ENCODE measurements at regions not wholly inside any gene's neighbourhood (a gene's known extent, or its start where the extent isn't known, plus 50 kb on each side); places are given as distances from the start of the nearest gene placed in this dataset.

- Mint-ChIP-seq H3K27ac (no peak overlapping the region), H3K36me3 (no peaks in the 10 kb centered on the region), H3K4me3 (no peak overlapping the region), H3K9me3 (no peaks in the 10 kb centered on the region), H3K4me1 (no peaks in the 10 kb centered on the region)
- ATAC-seq (no peak), DNase-seq (ENCODE audit: low spot score in 2 of 2) (no peak)
These were observed 196.9 kb upstream of the ANK2 start for GRCh38 chr4:112852601-112853000.

DNA sequence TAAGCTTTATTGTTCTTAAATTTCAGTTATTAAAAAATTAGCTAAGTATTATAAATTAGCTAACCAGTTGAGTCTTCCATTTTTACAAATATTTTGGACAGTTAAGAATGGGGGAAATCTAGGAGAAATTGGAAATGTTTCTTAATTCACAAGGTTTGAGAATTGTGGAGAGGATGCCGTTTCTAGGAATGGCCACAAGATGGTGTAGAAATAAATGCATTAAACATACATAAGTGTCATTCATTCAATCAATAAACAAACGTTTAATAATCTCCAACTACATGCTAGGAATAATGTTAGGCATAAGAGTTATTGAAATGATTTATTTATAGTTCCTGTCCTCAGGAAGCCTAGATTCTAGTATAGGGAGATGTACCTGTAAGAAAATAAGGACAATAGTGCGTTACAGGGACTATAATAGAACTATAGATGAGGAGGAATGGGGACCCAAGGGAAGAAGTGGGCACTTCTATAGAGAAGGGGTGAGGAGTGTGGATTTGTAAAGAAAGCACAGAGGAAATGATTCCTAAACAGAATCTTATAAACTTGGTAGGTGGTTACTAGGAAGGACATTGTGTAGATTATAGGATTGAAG is 195.7 kb upstream of the ANK2 start:
- H3K36me3 Mint-ChIP-seq = no peaks in the 10 kb centered on the region
- no peak overlapping the region for H3K4me3 Mint-ChIP-seq
- H3K27ac Mint-ChIP-seq = no peak overlapping the region
- no peaks in the 10 kb centered on the region for H3K9me3 Mint-ChIP-seq
- ATAC-seq = no peak
- no peaks in the 10 kb centered on the region for H3K4me1 Mint-ChIP-seq
- no peak for DNase-seq (ENCODE audit: low spot score in 2 of 2)

- Mint-ChIP-seq H3K4me3 (no peak overlapping the region), H3K27ac (no peak overlapping the region), H3K9me3 (no peaks in the 10 kb centered on the region), H3K36me3 (no peaks in the 10 kb centered on the region), H3K4me1 (no peaks in the 10 kb centered on the region)
- no peak for DNase-seq (ENCODE audit: low spot score in 2 of 2)
- no peak for ATAC-seq
These were observed 195.0 kb upstream of the ANK2 start for GRCh38 chr4:112854420-112854819.

DNA sequence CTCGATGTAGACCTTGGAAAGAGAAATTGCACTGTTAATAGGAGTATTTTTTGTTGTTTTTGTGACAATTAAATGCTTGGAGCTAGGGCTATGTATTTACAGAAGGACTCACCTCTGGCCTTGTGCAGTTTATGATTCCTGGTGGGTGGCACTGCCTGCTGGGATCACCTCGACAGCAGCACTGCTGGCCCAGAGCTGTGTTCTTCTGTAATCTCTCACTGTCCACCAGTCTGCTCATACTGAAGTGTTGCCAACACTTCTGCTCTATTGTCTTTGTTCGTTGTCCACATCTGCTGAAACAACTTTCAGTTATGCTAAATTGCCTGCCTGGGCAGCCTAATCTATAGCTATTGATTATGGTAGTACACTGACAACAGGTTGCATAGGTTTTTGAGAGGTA is 194.4 kb upstream of the ANK2 start:
- DNase-seq (ENCODE audit: low spot score in 2 of 2) (no peak), ATAC-seq (no peak)
- Mint-ChIP-seq H3K36me3 (no peaks in the 10 kb centered on the region), H3K27ac (no peak overlapping the region), H3K4me1 (no peaks in the 10 kb centered on the region), H3K4me3 (no peak overlapping the region), H3K9me3 (no peaks in the 10 kb centered on the region)

GRCh38 chr4:112857461-112857860 is 192.0 kb upstream of the ANK2 start:
- no peaks in the 10 kb centered on the region for H3K4me1 Mint-ChIP-seq
- DNase-seq (ENCODE audit: low spot score in 2 of 2) = no peak
- no peaks in the 10 kb centered on the region for H3K36me3 Mint-ChIP-seq
- no peak overlapping the region for H3K4me3 Mint-ChIP-seq
- no peak overlapping the region for H3K27ac Mint-ChIP-seq
- H3K9me3 Mint-ChIP-seq = no peaks in the 10 kb centered on the region
- no peak for ATAC-seq

GRCh38 chr4:112858751-112859150 is 190.7 kb upstream of the ANK2 start:
- no peaks in the 10 kb centered on the region for H3K9me3 Mint-ChIP-seq
- no peaks in the 10 kb centered on the region for H3K36me3 Mint-ChIP-seq
- no peak overlapping the region for H3K27ac Mint-ChIP-seq
- H3K4me1 Mint-ChIP-seq = no peaks in the 10 kb centered on the region
- no peak for DNase-seq (ENCODE audit: low spot score in 2 of 2)
- H3K4me3 Mint-ChIP-seq = no peak overlapping the region
- ATAC-seq = no peak

DNA sequence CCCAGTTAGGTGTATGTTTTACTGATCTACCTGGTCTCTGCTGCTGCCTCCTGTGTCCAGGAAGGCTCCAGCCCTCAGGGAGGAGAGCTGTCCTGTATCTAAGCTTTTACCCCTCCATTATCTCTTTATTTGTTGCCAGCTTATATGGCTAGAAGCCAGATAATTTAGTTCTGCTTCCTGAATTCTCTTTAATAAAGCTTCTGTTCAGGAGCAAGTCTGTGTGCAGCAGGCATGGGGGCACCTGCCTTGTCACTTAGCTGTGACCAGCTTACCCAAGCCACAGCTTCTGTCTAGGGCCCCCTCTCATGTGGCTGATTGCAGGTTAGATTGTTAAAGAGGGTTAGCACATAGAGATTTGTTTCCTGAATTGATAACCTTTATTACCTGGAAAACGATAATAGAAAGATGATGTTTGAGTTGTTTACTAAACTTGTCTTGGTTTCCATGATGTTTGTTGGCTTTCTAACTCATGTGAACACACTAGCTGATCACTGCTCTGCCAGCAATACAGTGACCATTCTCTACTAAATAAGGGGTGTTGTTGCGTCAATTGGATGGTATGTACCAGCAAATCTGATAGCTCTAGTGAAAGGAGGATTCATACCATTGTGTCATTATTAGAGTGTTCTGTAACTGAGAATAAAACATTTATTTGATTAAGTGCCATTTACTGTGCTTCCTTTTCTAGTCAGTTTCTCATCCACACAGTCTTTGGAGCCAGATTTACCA is 189.8 kb upstream of the ANK2 start:
- Mint-ChIP-seq H3K36me3 (no peaks in the 10 kb centered on the region), H3K9me3 (no peaks in the 10 kb centered on the region)
- DNase-seq (ENCODE audit: low spot score in 2 of 2) = no peak

GRCh38 chr4:112860830-112861690 is 188.4 kb upstream of the ANK2 start:
- Mint-ChIP-seq H3K36me3 (no peaks in the 10 kb centered on the region), H3K9me3 (no peaks in the 10 kb centered on the region), H3K27ac (no peak overlapping the region), H3K4me1 (no peaks in the 10 kb centered on the region), H3K4me3 (no peak overlapping the region)
- DNase-seq (ENCODE audit: low spot score in 2 of 2) = no peak
- no peak for ATAC-seq

More for the DNA sequence above, 189.8 kb upstream of the ANK2 start:
- no peak for ATAC-seq
- H3K27ac Mint-ChIP-seq = no peak overlapping the region
- no peak overlapping the region for H3K4me3 Mint-ChIP-seq
- no peaks in the 10 kb centered on the region for H3K4me1 Mint-ChIP-seq

DNA sequence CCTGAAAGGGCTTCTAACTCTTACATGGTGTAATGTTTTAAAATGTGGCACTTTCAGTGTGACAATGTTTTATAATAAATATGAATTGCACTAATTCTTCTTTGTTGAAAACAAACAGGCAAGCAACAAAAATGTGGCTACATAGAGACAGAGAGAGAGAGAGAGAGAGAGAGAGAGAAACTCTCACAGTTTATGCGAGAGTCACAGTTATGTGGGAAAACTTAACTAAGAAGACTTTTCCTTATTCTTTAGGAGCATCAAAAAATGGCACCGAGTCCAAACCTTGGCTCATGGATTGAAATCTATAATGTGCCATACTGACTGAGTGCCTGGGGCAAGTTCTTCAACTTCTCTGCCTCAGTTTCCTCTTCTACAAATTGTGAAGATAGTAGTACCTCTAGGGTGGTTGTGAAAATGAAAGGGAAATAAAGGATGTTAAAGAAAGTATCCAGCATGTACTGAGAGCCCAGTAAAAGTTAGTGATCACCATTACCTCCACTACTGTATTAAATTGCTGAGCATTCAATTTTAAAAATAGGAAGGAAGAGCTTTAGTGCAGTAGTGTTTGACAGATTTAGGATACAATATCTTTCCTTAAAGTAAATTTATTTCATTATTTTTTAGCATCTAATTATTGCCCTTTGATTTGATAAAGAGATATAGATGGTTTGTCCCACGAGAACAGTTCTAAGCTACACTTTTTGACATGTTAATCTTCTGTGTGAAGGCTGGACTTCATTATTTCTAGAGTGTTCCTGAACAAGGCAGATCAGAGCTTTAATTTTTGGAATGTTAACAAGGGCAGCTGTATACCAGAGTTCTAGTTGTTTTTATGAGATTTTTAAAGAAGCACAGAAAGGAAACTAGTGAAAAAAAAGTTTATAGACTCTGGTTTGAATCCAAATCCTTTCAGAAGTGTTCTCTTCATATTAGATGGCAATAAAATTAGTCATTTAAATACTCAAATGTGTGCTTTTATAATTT is 187.5 kb upstream of the ANK2 start:
- ATAC-seq = no peak
- Mint-ChIP-seq H3K27ac (no peak overlapping the region), H3K4me3 (no peak overlapping the region), H3K4me1 (no peaks in the 10 kb centered on the region), H3K9me3 (no peaks in the 10 kb centered on the region), H3K36me3 (no peaks in the 10 kb centered on the region)
- DNase-seq (ENCODE audit: low spot score in 2 of 2) = no peak

GRCh38 chr4:112865443-112865842 is 184.0 kb upstream of the ANK2 start:
- H3K4me1 Mint-ChIP-seq = no peaks in the 10 kb centered on the region
- H3K27ac Mint-ChIP-seq = no peak overlapping the region
- DNase-seq (ENCODE audit: low spot score in 2 of 2) (no peak), ATAC-seq (no peak)
- no peaks in the 10 kb centered on the region for H3K9me3 Mint-ChIP-seq
- no peaks in the 10 kb centered on the region for H3K36me3 Mint-ChIP-seq
- H3K4me3 Mint-ChIP-seq = no peak overlapping the region

DNA sequence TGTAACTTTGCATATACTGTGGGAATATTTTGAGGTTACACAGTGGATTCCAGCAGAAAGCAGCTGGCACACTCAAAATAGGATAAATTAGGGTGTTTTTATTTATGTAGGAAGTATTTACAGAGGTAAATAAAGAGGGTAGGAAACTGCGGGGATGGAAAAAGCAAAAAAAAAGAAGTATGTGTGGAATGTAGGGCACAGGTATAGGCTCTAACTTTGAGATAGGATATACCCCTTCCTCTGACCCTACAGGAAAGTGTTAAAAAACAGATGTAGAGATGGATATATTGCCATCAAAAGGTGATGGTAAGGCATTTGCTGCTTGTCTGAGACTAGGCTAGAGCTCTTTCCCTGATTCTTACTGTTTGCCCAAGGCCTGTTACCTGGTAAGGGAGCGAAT is 173.1 kb upstream of the ANK2 start:
- Mint-ChIP-seq H3K4me1 (no peaks in the 10 kb centered on the region), H3K36me3 (no peaks in the 10 kb centered on the region), H3K9me3 (no peaks in the 10 kb centered on the region), H3K27ac (no peak overlapping the region), H3K4me3 (no peak overlapping the region)
- no peak for DNase-seq (ENCODE audit: low spot score in 2 of 2)
- no peak for ATAC-seq

GRCh38 chr4:112881842-112882241 is 167.6 kb upstream of the ANK2 start:
- Mint-ChIP-seq H3K4me1 (no peaks in the 10 kb centered on the region), H3K36me3 (no peaks in the 10 kb centered on the region), H3K9me3 (no peaks in the 10 kb centered on the region), H3K4me3 (no peak overlapping the region), H3K27ac (no peak overlapping the region)
- ATAC-seq (no peak), DNase-seq (ENCODE audit: low spot score in 2 of 2) (no peak)

- DNase-seq (ENCODE audit: low spot score in 2 of 2) = no peak
- no peak for ATAC-seq
- Mint-ChIP-seq H3K36me3 (no peaks in the 10 kb centered on the region), H3K4me3 (no peak overlapping the region), H3K9me3 (no peaks in the 10 kb centered on the region), H3K27ac (no peak overlapping the region), H3K4me1 (no peaks in the 10 kb centered on the region)
These were observed 167.2 kb upstream of the ANK2 start for GRCh38 chr4:112882286-112882685.

DNA sequence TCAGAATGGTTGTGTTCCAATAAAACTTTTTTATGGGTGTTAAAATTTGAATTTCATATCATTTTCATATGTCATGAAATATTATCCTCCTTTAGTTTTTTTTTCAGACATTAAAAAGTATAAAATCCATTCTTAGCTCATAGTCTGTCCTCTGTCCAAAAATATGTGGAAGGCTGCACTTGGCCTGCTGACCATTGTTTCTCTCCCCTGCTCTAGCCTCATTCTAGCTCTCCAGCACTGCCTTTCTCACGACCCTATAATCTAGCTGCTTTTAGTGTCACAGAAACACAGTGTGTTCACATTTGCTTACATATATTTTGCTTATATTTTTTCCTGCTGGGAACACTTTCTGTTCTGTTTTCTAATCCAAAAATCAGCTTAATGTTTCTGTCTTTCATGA is 165.0 kb upstream of the ANK2 start:
- DNase-seq (ENCODE audit: low spot score in 2 of 2) (no peak), ATAC-seq (no peak)
- no peaks in the 10 kb centered on the region for H3K9me3 Mint-ChIP-seq
- no peaks in the 10 kb centered on the region for H3K36me3 Mint-ChIP-seq
- no peak overlapping the region for H3K27ac Mint-ChIP-seq
- H3K4me1 Mint-ChIP-seq = no peaks in the 10 kb centered on the region
- no peak overlapping the region for H3K4me3 Mint-ChIP-seq

DNA sequence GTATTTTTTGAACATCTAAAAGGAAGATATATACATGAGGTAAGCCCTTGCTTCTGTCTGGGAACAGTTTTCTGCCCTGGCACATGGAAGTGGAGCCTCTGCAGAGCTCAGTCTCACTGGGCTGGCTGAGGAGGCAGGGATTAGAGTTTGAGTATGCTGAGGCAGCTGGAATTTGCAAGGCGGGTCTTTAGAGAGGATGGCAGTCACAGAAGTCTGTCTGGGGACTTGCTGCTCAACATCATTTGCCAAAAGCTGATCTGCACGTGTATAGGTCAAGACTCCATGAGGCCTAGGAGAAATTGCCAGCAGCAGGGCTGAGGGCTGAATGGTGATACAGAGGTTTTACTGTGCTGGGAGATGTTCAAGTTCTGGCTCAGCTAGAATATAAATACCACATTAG is 163.6 kb upstream of the ANK2 start:
- no peak for ATAC-seq
- Mint-ChIP-seq H3K9me3 (no peaks in the 10 kb centered on the region), H3K4me3 (no peak overlapping the region), H3K4me1 (no peaks in the 10 kb centered on the region), H3K36me3 (no peaks in the 10 kb centered on the region), H3K27ac (no peak overlapping the region)
- no peak for DNase-seq (ENCODE audit: low spot score in 2 of 2)
